Endothelial cell of umbilical vein (primary cell): ENCODE measurements at regions not wholly inside any gene's neighbourhood (a gene's known extent, or its start where the extent isn't known, plus 50 kb on each side); places are given as distances from the start of the nearest gene placed in this dataset.

Experiments used
- CTCF ChIP-seq, 2 donors: IDR thresholded peaks; 1 replicate in 1 of 2; 2 replicates in 1 of 2; pipeline ENCODE4 v1.5.1; 2011; ENCODE audit warnings: low read length in 2 of 2, mild to moderate bottlenecking in 2 of 2, moderate library complexity in 2 of 2, control low read depth in 1 of 2, inconsistent platforms in 1 of 2, low read depth in 1 of 2; ENCODE audit not compliant: insufficient read depth in 1 of 2; ENCODE audit errors: extremely low read depth in 1 of 2
- EZH2 ChIP-seq: IDR thresholded peaks from 2 replicates; pipeline ENCODE4 v1.6.1; 2012; ENCODE audit warnings: borderline replicate concordance, low read depth, mild to moderate bottlenecking, moderate library complexity, low read length, inconsistent platforms; ENCODE audit not compliant: severe bottlenecking
- FOS ChIP-seq: IDR thresholded peaks from 2 replicates; pipeline ENCODE4 v1.6.1; 2011; ENCODE audit warnings: mild to moderate bottlenecking, low read length, moderate library complexity, borderline replicate concordance; ENCODE audit not compliant: insufficient read depth
- JUN ChIP-seq: IDR thresholded peaks from 2 replicates; pipeline ENCODE4 v1.6.1; 2011; ENCODE audit warnings: borderline replicate concordance, low read depth; ENCODE audit not compliant: insufficient read length, insufficient read depth
- MYC ChIP-seq: IDR thresholded peaks from one replicate; pipeline ENCODE4 v1.6.1; 2011; ENCODE audit warnings: mild to moderate bottlenecking, low read depth, low read length
- POLR2A ChIP-seq: IDR thresholded peaks from 2 replicates; pipeline ENCODE4 v1.6.1; 2012; ENCODE audit warnings: low read depth, mild to moderate bottlenecking, control low read depth, low read length
- POLR2AphosphoS5 ChIP-seq: IDR thresholded peaks from 2 replicates; pipeline ENCODE4 v1.6.1; 2012; ENCODE audit warnings: low read depth, mild to moderate bottlenecking, control low read depth, low read length, moderate library complexity; ENCODE audit not compliant: insufficient read depth
- TF ChIP-seq, protein P1 (sequence below): IDR thresholded peaks from 2 replicates; pipeline ENCODE4 v1.6.1; 2011; ENCODE audit not compliant: insufficient read depth, insufficient read length

DNA sequence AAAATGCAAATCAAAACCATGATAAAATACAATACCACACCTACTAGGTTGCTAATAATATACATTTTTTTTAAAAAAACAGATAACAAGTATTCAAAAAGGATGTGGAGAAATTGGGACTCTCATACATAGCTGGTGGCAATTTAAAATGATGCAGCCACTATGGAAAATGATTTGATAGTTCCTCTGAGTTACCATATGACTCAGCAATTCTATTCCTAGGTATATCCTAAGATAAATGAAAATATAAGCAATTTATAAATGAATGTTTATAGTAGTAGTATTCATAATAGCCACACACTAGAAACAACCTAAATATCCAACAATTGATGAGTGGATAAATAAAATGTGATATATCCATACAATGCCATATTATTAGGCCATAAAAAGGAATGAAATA is 210.2 kb downstream of the MREG start:
- TF ChIP-seq POLR2AphosphoS5: no peak
- TF ChIP-seq CTCF (IDR thresholded peaks at IDR 0.05; ENCODE audit: extremely low read depth in 1 of 2, insufficient read depth in 1 of 2, low read depth in 1 of 2, low read length in 2 of 2): no peak
- no peak for TF ChIP-seq POLR2A
- TF ChIP-seq, protein P1, sequence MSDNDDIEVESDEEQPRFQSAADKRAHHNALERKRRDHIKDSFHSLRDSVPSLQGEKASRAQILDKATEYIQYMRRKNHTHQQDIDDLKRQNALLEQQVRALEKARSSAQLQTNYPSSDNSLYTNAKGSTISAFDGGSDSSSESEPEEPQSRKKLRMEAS: no peak
- TF ChIP-seq EZH2: no peak
- TF ChIP-seq FOS: no peak
- no peak for TF ChIP-seq MYC
- TF ChIP-seq JUN: no peak
